HFF-Myc (cell line): ENCODE measurements at regions not wholly inside any gene's neighbourhood (a gene's known extent, or its start where the extent isn't known, plus 50 kb on each side); places are given as distances from the start of the nearest gene placed in this dataset.

ENCODE experiments used
- DNase-seq: peaks from one replicate; pipeline ENCODE4 v3.0.0-alpha.2; 2011; ENCODE audit warnings: low read depth; ENCODE audit errors: extremely low read depth
- H3K4me3 ChIP-seq: replicated peaks from 2 replicates; pipeline ENCODE4 v1.5.1; 2011; ENCODE audit warnings: low read depth, mild to moderate bottlenecking, control low read depth, low read length
- TF ChIP-seq, protein P1 (sequence below): IDR thresholded peaks from 2 replicates; pipeline ENCODE4 v1.5.1; 2012; ENCODE audit warnings: mild to moderate bottlenecking, low read depth, low read length, control low read depth; ENCODE audit errors: missing control alignments

DNA sequence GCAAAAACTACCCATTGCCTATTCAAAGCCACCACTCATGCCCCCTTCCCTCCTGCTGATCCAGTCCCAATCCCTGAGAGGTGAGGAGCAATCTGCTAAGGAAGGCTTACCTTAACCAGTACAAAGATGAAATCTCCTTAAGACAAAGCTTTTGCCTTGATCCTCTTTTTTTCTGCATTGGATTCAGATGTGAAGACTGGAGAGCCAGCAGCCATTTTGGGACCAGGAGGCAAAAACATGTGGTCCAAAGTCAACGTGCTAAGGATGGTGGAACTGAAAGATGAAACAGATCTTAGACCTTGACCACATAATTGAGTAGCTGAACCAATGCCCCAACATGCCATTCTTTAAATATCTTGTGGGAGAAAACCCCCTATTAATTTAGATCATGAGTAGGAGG, 171.4 kb downstream of the IRX5 start:
- TF ChIP-seq, protein P1, sequence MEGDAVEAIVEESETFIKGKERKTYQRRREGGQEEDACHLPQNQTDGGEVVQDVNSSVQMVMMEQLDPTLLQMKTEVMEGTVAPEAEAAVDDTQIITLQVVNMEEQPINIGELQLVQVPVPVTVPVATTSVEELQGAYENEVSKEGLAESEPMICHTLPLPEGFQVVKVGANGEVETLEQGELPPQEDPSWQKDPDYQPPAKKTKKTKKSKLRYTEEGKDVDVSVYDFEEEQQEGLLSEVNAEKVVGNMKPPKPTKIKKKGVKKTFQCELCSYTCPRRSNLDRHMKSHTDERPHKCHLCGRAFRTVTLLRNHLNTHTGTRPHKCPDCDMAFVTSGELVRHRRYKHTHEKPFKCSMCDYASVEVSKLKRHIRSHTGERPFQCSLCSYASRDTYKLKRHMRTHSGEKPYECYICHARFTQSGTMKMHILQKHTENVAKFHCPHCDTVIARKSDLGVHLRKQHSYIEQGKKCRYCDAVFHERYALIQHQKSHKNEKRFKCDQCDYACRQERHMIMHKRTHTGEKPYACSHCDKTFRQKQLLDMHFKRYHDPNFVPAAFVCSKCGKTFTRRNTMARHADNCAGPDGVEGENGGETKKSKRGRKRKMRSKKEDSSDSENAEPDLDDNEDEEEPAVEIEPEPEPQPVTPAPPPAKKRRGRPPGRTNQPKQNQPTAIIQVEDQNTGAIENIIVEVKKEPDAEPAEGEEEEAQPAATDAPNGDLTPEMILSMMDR = no peak
- DNase-seq = no peak
- H3K4me3 ChIP-seq = no peak overlapping the region

GRCh38 chr16:55102531-55102930, 171.9 kb downstream of the IRX5 start:
- DNase-seq = no peak
- no peak overlapping the region for H3K4me3 ChIP-seq
- TF ChIP-seq, protein P1 = no peak

DNA sequence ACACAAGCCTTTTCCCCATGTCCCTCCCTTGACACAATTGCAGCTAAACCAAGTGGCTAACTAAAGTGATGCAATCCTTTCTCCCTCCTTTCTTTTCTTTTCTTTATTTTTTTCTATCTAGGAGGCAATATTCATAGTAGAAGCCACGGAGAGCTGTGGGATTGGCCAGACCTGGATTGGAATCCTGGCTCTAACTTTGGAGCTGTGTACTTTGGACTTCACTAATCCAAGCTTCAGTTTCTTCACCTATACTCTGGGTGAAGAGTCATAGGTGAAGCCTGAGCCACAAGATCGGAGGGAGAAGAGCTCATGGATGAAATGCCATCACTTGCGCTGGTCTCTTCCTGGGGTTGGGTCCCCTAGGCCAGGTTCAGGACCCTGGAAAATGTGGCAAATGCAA, 177.2 kb downstream of the IRX5 start:
- no peak overlapping the region for H3K4me3 ChIP-seq
- TF ChIP-seq, protein P1 = no peak
- DNase-seq = no peak

DNA sequence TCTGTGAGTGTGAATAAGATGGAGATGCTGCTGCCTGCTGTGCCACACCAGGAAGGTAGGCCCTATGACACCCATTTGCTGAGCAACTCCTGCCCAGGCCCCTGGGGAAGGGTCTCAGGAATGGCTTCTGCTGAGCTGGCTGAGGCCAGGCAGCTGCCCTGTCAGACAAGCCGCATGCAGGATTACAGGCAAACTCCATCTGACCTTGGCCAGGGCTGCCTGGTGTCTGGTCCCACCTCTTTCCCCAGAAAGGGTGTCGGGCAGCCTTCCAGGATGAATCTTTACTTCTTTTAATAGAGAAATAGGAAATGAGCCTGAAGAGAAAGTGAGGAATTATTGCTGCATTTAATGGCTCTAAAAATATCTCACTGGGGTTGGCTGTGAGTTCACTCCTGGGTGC, 182.5 kb downstream of the IRX5 start:
- TF ChIP-seq, protein P1 = no peak
- H3K4me3 ChIP-seq = no peak overlapping the region
- DNase-seq = no peak

- TF ChIP-seq, protein P1 = no peak
- H3K4me3 ChIP-seq = no peak overlapping the region
- DNase-seq = no peak
Measured at GRCh38 chr16:55115506-55115905, 184.8 kb downstream of the IRX5 start.

DNA sequence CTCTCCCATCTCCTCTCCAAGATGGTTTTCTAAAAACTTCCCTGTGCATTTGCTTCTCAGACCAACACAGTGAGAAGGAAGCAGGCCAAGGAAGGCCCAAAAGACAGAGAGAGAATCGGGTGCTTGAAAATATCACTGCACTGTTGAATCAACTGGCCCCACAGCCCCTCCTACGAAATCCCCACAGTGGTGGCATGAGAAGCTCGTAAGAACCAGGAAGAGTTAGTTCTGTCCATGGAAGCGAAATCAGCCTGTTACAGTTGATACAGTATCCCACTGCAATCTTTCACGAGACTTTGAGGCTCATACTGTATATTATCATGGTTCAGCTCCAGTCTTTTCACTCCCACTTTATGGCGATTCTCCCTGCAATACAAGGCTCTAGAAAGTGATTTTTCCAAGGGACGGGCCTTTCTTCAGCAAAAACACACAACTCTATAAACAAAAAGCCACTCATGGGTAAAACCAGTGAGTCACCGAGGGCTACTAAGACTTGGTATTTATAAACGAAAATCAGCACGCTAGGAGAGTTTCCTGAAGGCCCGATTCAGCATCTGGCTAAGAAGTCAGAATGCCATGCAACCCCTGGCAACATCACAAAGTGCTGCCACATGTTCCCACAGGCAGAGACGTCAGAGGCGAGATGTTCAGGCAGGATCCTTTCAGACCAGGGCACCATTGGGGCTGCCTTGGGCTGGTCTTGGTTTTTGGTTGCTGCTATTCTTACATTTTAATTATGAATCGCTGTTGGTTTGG, 185.7 kb downstream of the IRX5 start:
- DNase-seq = peak; percentile 79
- TF ChIP-seq, protein P1 = no peak

More for the DNA sequence above, 185.7 kb downstream of the IRX5 start:
- no peak overlapping the region for H3K4me3 ChIP-seq
